ENCODE measurements at regions not wholly inside any gene's neighbourhood (a gene's known extent, or its start where the extent isn't known, plus 50 kb on each side); places are given as distances from the start of the nearest gene placed in this dataset.
A peak's percentile ranks its signal among the peaks of the same experiment; 100 is the strongest.
"Not testable (repeated sequence)": the region's sequence is repeated elsewhere in the genome, so short reads cannot be mapped to it uniquely, and the experiment has no call there.

DNA sequence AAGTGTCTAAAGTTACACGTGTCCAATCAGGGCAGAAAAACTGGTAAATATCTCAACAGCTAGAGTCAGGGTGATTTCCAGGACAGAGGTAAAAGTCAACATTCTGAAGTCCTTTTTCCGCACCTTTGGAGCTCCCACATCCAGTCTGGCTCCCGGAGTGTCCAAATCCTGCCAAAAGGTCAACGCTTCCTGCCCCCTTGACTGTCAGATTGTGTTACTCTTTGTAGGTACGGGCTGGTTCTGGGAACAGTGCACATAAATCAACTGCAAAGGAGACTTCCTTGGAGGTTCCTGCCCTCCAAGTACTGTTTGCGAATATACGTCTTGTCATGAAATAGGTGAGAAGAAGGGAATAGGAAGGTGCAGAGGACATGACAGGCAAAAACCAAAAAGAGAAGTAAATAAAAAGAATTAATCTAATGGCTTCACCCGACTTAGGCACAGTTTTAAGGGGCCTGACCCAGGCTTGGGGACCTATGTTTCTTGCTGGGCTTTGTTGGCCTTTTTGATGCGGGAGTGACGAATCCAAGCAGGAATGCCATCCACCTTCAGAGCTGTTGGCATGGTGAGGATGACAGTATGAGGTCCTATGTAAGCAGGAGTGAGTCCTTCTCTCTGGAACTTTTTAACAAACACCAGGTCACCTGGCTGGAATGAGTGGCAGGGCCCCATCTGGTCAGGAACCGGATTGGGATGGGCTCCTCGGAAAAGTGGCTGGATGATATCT is 155.4 kb downstream of the TRIM27 start:
- no peak for DNase-seq (ENCODE audit: low read depth)

DNA sequence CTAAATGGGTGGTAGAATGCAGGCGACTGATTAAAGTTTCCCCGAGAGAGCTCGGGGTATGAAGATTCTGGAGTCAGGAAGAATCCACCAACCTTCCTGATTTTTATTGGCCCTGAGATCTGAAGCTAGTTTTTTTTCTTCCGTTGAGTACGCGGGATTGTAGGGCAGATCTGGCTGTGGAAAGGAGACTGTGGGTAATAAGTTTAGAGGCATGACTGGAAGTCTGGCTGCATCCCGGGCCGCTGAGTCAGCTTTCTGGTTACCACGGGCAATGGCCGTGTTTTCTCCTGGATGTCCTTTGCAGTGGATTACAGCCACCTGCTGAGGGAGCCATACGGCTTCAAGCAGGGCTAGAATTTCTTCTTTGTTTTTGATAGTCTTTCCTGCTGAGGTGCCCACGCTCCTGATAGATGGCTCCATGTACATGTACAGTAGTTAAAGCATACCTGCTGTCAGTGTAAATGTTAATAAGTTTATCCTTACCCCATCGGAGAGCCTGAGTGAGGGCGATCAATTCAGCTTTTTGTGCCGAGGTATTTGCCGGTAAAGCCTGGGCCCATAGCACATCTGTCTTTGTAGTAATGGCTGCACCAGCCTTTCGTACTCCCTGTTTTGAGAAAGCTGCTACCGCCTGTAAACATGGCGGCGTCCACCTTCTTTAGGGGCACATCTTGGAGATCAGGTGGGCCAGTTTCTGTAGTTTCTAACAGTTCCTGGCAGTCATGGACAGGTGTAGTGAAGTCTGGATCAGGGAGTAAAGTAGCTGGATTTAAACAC is 154.0 kb downstream of the TRIM27 start:
- DNase-seq (ENCODE audit: low read depth) = peak; percentile 38

DNA sequence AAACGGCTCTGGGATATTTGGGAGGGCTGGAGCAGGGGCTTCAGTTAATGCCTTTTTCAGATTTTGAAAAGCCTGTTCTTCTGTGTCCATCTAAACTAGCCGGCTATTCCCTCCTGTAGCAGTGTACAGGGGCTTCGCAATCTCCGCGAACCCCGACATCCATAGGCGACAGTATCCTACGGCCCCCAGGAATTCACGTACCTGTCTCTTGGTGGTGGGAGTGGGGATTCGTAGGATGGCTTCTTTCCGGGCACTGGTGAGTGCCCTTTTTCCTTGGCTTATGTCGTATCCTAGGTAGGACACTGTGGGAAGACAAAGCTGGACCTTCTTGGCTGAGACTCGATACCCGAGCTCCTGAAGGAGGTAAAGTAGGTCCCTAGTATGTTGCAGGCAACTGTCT is 153.1 kb downstream of the TRIM27 start:
- no peak for DNase-seq (ENCODE audit: low read depth)

DNA sequence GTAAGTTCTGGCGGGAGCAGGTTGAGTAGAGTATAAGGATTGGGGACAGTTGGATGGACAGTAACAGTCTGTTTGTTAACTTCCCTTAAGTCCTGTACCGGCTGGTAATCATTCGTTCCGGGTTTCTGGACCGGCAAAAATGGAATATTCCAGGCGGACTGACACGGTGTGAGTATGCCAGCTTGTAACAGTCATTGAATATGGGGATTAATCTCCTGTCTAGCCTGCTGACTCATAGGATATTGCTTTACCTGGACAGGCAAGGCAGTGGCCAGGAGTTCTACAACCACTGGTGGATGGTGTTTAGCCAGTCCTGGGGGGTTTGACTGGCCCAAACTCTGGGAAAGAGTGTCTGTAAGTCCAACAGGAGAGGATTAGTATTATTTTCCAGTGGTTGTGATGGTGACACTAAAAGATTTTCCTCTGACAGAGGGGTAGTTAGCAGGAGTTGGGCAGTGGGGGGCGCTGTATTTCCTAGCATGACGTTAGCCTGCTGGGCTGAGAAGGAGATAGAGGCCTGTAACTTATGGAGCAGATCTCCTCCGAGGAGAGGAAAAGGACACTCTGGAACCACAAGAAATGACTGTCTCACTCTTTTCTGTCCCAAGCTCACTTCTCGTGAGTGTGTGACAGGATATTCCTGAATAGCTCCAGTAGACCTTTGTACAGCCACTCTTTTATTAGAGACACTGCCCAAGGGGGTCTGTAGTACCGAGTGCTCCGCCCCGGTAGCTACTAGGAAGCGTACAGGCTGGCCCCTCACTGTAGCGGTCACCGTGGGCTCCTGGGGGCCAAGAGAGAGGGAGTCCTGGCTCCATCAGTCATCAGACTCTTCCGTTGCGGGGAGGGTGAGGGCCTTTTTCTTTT is 152.2 kb downstream of the TRIM27 start:
- no peak for DNase-seq (ENCODE audit: low read depth)

DNA sequence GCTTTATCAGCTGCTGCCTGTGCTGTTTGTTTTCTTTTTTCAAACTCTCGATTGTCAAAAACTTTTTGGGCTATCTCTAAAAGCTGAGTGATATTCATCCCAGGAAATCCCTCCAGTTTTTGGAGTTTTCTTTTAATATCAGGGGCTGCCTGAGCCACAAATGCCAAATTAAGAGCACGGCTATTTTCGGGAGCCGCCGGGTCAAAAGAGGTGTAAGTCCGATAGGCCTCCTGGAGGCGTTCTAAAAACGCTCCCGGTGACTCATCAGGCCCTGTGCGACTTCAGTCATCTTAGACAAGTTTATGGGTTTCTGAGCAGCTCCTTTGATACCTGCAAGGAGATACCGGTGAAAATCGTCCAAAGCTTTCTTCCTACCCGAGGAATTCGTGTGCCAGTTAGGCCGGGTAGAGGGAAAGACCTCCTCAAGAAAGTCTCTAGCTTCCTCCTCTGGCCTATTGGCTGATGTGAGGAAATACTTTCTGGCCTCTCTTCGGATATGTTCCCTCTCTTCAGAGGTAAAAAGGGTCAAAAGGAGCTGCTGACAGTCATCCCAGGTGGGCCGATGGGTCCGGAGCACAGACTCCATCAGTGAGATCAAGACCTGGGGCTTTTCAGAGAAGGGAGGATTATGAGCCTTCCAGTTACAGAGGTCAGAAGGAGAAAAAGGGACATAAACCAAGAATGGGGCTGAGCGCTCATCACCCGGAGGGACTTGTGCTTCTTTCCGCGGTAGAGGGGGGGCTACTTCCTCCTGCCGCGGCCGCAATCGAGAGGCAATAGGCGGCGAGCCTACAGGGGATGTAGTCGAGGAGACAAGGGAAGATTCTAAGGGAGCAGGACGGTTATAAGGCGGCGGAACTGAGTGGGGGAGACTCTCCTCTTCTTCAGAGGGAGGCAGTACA is 151.1 kb downstream of the TRIM27 start:
- no peak for DNase-seq (ENCODE audit: low read depth)

DNA sequence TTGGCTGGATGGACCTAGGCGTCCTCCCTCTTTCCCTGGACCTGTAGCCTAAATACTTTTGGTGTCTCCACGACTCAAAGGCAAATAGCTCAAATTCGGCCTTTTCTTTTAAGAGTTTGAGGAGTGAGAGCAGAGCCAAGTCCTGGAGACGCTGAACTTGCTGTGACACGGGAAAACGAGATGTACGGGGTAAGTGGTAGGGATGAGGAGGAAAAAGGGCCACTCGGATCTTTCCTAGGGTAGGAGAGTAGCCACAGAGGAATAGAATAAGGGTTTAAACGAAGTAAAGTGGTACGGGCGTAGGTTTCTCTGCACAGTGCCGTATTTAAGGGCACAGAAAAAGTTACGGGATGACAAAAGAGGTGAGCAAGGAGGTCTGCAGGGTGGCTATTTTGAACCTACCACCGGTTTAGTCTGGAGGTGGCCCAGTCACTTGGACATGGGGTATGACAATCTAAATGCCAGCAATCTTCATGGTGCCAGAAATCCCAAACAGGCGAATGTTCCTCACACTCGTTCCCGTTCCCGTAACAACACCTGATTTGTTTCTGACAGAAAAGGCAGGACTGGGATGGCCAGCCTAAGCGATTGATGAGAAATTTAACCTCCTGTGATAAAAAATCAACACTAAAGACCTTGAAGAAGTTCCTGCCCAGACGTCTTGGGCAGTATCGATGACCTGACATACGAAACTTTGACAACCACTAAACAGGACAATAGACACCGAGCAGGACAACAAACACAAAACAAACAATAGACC is 149.3 kb downstream of the TRIM27 start:
- no peak for DNase-seq (ENCODE audit: low read depth)

DNA sequence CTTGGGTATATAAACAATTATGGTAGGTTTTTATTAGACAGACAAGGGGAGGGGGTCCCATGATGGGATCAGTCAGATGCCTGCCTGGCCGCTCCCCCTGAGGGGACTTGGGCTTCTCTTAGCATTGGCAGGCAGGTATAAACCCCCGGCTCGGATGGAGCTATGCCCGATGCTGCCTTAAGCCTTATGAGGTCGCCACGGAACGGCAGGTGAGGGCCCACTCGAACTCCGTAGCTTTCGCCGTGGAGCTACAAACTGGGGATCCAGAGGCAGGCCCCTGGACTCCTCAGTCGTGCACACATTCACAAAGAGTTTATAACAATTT is 148.8 kb downstream of the TRIM27 start:
- no peak for DNase-seq (ENCODE audit: low read depth)

DNA sequence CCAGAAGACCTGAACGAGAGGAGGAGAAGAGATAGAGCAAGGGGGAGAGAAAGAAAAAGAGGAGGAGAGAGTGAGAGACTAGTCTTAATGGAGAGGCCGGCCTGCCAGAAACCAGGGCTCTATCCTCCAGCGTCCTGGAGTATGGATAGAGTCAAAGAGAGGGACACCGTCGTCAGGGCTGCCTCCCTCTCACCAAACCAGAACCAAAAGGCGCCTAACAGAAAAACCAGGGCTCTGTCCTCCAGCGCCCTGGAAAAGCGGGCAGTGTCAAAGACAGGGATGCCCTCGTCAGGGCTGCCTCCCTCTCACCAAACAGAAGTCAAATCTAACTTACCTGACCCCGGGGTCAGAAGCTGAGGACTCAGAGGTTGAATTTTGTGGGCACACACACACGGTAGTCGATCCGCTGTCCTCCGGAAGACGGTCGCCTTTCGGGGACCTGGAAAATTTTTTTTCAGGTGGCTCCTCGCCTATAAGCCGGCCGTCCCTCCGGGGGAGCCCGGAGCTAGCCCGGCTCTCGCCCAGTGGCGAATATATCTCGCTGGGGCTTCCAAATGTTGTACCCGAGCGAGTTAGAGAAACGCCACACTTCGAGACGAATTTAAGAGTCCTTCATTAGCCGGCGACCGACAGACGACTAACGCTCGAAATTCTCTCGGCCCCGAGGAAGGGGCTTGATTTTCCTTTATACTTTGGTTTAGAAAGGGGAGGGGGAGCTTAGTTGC is 148.2 kb downstream of the TRIM27 start:
- no peak for DNase-seq (ENCODE audit: low read depth)

DNA sequence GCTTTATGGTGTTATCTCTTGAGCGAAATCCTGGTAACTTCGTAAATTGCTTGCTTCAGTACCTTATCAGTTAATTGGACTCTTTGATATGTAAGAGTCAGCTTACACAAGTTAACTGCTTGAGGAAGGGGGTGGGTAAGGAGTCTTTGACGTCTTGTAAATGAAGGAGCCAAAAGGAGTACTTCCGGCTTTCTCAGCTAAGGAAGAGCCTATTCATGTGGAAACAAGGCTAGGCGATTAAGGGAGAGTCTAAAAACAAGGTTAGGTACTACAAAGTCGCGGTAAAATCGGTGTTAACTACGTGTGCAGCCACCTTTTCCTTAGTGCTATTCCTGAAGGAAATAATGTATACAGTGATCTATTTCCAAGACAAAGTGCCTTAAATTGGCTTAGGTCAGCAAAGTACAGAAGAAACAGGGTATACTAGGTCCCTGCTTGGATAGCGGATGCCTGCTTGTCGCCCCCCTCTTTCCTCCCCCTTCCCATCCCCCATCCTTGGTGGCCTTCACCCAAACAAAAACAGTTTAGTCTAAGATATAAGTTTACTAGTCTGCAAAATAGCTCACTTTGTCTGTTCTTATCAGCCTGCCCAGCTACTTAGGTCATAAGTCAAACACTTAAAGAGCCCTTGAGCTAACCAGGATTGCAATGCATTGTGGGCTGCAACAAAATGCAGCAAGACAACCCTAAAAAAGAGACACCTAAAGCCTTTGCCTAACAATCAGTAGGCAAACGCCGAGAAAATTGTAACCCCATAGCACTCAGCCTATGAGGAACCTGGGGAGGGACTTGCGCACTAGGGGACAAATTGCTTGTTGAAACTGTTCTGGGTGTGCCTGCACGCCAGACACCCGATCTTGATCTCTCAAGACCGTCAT is 147.3 kb downstream of the TRIM27 start:
- no peak for DNase-seq (ENCODE audit: low read depth)

DNA sequence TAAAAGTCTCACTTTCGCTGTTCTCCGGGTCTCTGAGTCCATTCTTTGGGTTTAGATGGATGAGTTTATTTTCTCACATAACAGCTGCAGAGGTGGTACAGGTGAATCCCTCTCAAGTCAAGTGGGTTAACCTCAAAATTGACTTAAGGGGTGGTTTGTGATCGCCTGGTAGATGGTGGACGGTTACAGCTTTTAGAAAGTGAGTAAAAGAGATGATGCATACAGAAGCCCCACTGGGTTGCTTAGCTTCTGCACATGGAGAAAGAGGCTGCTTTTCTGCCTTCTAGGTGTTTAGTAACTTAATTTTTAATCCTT is 146.7 kb downstream of the TRIM27 start:
- no peak for DNase-seq (ENCODE audit: low read depth)

DNA sequence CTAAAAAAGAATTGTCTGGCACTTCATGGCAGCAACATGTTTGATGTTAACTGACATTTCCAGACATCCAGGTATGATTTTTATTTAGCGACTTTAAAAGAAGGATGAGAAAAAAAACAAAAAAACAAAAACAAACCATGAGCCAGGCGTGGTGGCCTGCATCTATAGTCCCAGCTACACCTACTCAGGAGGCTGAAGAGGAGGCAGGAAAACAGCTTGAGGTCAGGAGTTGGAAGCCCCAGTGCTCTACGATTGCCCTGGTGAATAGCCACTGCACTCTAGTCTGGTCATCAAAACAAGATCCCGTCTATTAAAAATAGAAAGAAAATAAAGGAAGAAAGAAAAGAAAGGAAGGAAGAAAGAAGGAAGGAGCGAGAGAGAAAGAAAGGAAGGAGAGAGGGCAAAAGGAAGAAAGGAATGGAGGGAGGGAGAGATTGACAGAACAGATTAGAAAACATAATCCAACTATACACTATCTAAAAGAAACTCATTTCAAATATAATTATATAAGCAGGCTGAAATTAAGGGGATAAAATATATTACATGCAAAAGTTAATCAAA is 141.6 kb downstream of the TRIM27 start:
- DNase-seq (ENCODE audit: low read depth) = no peak

DNA sequence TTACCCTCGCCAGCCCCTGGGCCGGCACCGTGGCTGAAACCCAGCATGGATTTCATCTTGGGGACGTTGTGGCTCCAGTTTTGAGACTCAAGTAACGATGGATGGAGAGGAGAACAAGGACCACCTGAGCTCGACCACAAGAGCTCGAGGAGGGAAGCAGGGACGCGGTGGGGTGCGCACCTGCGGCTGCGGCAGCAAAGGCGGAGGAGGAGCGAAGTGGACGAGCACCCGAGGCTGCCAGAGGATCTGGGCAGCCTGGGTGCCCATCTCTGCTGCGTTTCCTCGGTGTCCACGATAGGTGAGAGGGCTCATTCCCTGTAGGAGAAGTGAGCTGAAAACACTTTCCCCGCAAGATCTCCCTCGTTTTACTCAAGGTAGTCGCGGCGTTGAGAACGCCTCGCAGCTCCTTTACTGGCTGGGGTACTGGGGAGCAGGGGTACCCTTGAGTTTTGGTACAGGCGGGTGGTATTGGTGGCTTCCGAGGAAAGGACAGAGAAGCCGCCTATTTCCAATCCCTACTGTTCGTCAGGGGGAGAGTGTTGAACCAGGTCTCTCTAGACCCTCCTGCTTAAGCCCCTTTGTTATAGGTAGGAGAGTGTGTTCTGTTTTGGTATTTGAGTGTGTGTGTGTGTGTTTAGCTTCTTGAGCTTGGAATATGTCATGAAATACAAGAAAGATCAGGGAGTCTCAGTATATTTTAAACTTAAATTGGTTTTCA is 137.7 kb downstream of the TRIM27 start:
- no peak for DNase-seq (ENCODE audit: low read depth)

DNA sequence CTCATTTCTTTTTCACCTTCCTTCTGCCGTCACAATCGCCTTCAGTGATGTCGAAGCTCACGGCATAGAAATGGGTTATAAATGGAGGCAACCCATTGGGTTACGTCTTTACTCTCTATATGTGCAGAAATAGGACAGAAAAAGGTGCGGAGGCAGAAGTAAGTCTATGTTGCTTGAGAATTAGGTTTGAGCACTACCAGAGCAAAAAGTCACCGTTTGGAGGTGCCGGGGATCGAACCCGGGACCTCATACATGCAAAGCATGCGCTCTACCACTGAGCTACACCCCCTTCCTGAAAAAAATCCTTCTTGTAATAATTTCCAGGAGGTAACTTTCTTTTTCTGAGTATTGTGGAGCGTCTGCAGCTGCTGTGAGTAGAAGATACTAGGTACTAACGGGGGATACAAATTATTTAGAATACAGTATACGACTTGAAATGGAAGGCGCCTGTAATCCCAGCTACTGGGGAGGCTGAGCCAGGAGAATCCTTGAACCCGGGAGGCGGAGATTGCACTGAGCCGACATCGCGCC is 134.2 kb downstream of the TRIM27 start:
- no peak for DNase-seq (ENCODE audit: low read depth)

DNA sequence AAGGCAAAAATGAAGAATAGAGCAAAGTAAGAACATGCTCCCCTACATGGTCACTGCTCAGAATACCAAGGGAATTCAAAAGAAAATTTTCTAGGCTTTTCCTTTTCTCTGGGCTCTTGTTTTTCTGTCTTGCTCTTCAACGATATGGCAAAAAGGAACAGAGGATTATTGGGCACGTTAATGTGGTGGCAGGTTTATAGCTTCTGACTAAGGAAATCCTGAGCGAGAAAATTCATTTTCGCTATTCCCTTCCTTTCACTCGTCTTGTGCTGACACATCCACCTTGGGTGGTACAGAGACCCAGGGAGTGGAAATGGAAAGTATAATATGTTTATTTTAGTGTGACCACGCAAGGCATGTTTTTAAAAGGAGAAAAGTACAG is 132.8 kb downstream of the TRIM27 start:
- no peak for DNase-seq (ENCODE audit: low read depth)

DNA sequence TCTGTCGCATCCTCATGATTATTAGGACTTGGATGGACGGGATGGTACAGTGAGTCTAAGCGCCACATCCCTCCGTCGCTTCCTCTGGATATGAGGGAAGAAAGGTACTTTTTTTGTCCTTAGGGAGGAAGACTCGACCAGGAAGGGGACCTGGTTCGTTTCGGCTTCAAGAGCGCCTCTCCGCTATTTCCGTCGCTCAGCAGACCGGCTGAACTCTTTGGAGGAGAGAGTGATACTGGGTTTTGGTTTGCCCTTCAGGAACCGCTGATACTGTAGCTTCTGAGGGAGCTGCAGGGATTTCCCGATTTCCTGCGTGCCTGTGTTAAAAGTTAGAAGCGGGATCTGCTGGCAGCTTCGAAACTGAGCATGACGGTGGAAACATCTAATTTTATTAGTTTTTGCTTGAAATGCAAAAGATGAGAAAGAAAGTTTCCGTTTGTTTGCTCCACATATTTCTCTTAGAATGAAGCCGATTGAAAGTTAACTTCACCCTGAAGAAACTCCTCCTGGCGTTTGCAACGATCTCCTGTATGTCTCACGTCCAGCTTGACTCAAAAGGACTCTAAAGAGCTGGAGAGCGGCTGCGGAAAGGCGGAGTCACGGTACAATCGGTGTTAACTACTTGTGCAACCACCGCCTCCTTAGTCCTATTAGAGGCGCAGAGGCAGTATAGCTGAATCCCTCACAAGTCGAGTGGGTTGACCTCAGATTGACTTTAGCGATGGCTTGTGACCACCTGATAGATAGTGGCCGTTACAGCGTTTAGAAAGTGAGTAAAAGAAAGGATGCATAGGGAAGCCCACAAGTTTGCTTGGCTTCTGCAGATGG is 129.4 kb downstream of the TRIM27 start:
- no peak for DNase-seq (ENCODE audit: low read depth)

DNA sequence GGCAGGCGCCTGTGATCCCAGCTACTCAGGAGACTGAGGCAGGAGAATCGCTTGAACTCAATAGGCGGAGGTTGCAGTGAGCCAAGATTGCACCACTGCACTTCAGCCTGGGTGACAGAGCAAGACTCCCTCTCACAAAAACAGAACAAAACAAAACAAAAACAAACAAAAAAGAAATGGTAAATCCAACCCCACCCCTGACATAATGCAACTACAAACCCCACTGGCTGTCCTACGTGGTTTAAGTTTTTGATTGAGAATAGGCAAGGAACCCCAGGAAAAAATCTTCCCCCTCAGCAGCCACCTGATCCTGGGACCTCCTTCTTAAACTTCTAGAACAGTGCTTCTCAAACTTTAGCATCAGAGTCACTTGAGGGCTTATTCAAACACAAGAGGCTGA is 123.1 kb downstream of the TRIM27 start:
- DNase-seq (ENCODE audit: low read depth) = not testable (repeated sequence)
